Heart right ventricle (tissue), 16 donors: ENCODE measurements at regions not wholly inside any gene's neighbourhood (a gene's known extent, or its start where the extent isn't known, plus 50 kb on each side); places are given as distances from the start of the nearest gene placed in this dataset.

Experiments used
- ATAC-seq, 8 donors: fragments of 200-7000 bp; cut with Tn5 transposase; one replicate each; pipeline ENCODE4 v1.9.1; 2020; ENCODE audit warnings: mild to moderate bottlenecking in 8 of 8, moderate library complexity in 8 of 8, moderate number of reproducible peaks in 1 of 8
- DNase-seq, 2 donors: peaks; one replicate each; pipeline ENCODE4 v3.0.0-alpha.2; 2020
- H3K27ac ChIP-seq, 10 donors: fragments of 200-600 bp; sonication (generic) in 2 of 10; one replicate each; pipeline versions ENCODE4 v1.5.0 to v1.8.0; 2020 to 2022; ENCODE audit warnings: mild to moderate bottlenecking in 3 of 10
- H3K27me3 ChIP-seq, 7 donors: fragments of 200-600 bp; one replicate each; pipeline ENCODE4 v1.8.0; 2021 to 2022; ENCODE audit warnings: mild to moderate bottlenecking in 2 of 7
- H3K36me3 ChIP-seq, 9 donors: fragments of 200-600 bp; sonication (generic) in 1 of 9; one replicate each; pipeline versions ENCODE4 v1.5.0 to v1.8.0; 2020 to 2022; ENCODE audit warnings: mild to moderate bottlenecking in 2 of 9
- H3K4me1 ChIP-seq, 9 donors: fragments of 200-600 bp; sonication (generic) in 1 of 9; one replicate each; pipeline versions ENCODE4 v1.5.0 to v1.8.0; 2020 to 2022; ENCODE audit warnings: mild to moderate bottlenecking in 4 of 9
- H3K4me3 ChIP-seq, 10 donors: fragments of 200-600 bp; sonication (generic) in 2 of 10; one replicate each; pipeline versions ENCODE4 v1.5.0 to v1.8.0; 2020 to 2022; ENCODE audit warnings: mild to moderate bottlenecking in 7 of 10, moderate library complexity in 2 of 10
- H3K9me3 ChIP-seq, 11 donors: fragments of 200-600 bp in 10 of 11; sonication (generic) in 2 of 11; one replicate each; pipeline versions ENCODE4 v1.5.0 to v1.8.0; 2013 to 2022; ENCODE audit warnings: mild to moderate bottlenecking in 2 of 11, control low read depth in 1 of 11, moderate library complexity in 1 of 11
- CTCF ChIP-seq, 9 donors: fragments of 200-600 bp; sonication (generic) in 2 of 9; IDR thresholded peaks; one replicate each; pipeline versions ENCODE4 v1.5.0 to v1.8.0; 2021 to 2022; ENCODE audit warnings: antibody characterized with exemption in 9 of 9, mild to moderate bottlenecking in 5 of 9, moderate library complexity in 1 of 9
- WGBS, 2 donors: extraction: QIAGEN DNeasy Blood & Tissue Kit; methylation state at CpG; one replicate each; pipeline ENCODE4 v1.1.7; 2013; ENCODE audit warnings: inconsistent platforms in 1 of 2; 5-methylcytosine and 5-hydroxymethylcytosine counted together
- intact Hi-C, 10 donors: fragments of 100-400 bp; cut with DNase I; formaldehyde crosslinking; loops; one replicate each; pipeline versions ENCODE4 v1.11.1 to v1.14.2; 2022
- donor health status: Arrhythmogenic right ventricular cardiomyopathy.
- donor health status: ischemic (EF 13 %, LVEDD 7.1; RV severe dilation, severe dysfunction).
- donor health status: healthy with polysubstance abuse.
- donor health status: DM: no; HTN: yes; CAD: no.
- donor health status: DM: no; HTN: no; CAD: no.
- donor health status: ischemic (EF 25% LVEDD 6.9; RV normal size, moderate dysfunction).
- donor health status: ischemic (EF 25% LVEDD 5.7; RV mildly dilated, moderate dysfunction).
- donor health status: healthy.
- donor health status: DM: yes; HTN: yes; CAD: no.
- donor health status: Ischemic cardiomyopathy.
- donor health status: ischemic (EF 35%, LVEDD 5.7; RV mildly dilated, moderate dysfunction).
- donor health status: nonischemic (EF 11% LVEDD 7.7; RV severe dilation, severe dysfunction).
- donor health status: DM: yes; HTN: yes; CAD: no.
- donor health status: PGD.
- donor health status: ischemic (EF 29% LVEDD 5.4; RV normal size, mild dysfunction).
- donor health status: nonischemic (EF 23%, LVEDD 6.1; RV moderate dilation, normal function).

- Histone ChIP-seq H3K27ac (no peak overlapping the region), H3K36me3 (no peaks in the 10 kb centered on the region), H3K9me3 (peaks cover 0 to 22% (median 0%) of the 10 kb centered on the region in 11 donors), H3K4me1 (no peaks in the 10 kb centered on the region), H3K4me3 (no peak overlapping the region), H3K27me3 (no peaks in the 10 kb centered on the region)
- intact Hi-C loops = no loop called here
- TF ChIP-seq CTCF (IDR thresholded peaks at IDR 0.05) = no peak
- 92 to 97% methylated on average over 5 of the region's 5 CpGs for WGBS, 2 donors
- ATAC-seq (no peak), DNase-seq (no peak)
Measured at GRCh38 chr10:107978455-107978854, 813.9 kb upstream of the SORCS1 start.

DNA sequence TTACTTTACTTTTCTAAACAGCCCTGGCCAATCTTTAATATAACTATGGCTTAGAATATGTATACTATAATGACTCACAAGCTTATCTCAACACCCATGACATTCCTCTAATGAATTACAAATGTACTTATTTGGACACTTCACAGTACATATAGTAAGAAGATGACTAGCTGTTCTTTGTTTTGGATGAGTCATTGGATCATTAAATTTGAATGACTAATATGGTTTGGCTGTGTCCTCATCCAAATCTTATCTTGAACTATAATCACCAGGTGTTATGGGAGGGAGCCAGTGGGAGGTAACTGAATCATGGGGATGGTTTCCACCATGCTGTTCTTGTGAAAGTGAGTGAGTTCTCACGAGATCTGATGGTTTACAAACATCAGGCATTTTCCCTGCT lies 807.5 kb upstream of the SORCS1 start:
- intact Hi-C loops = no loop called here
- Histone ChIP-seq H3K9me3 (peaks cover 0 to 13% (median 0%) of the 10 kb centered on the region in 11 donors), H3K27me3 (no peaks in the 10 kb centered on the region), H3K27ac (no peak overlapping the region), H3K4me1 (no peaks in the 10 kb centered on the region), H3K4me3 (no peak overlapping the region), H3K36me3 (no peaks in the 10 kb centered on the region)
- no peak for ATAC-seq
- DNase-seq = no peak
- WGBS, 2 donors = 35 to 42% methylated on average over 1 of the region's 1 CpG
- TF ChIP-seq CTCF (IDR thresholded peaks at IDR 0.05) = no peak

GRCh38 chr10:107971411-107971810 lies 806.9 kb upstream of the SORCS1 start:
- intact Hi-C loops = no loop called here
- no peak for ATAC-seq
- no peak for DNase-seq

GRCh38 chr10:107970512-107970911 lies 806.0 kb upstream of the SORCS1 start:
- no peak for TF ChIP-seq CTCF (IDR thresholded peaks at IDR 0.05)
- Histone ChIP-seq H3K36me3 (no peaks in the 10 kb centered on the region), H3K4me3 (no peak overlapping the region), H3K27me3 (no peaks in the 10 kb centered on the region), H3K4me1 (no peaks in the 10 kb centered on the region), H3K27ac (no peak overlapping the region), H3K9me3 (peaks cover 0 to 13% (median 0%) of the 10 kb centered on the region in 11 donors)
- intact Hi-C loops = no loop called here
- WGBS, 2 donors = 62 to 83% methylated on average over 3 of the region's 3 CpGs
- DNase-seq (no peak), ATAC-seq (no peak)

More at GRCh38 chr10:107971411-107971810, 806.9 kb upstream of the SORCS1 start:
- Histone ChIP-seq H3K27ac (no peak overlapping the region), H3K4me1 (no peaks in the 10 kb centered on the region), H3K36me3 (no peaks in the 10 kb centered on the region), H3K4me3 (no peak overlapping the region), H3K9me3 (peaks cover 0 to 13% (median 0%) of the 10 kb centered on the region in 11 donors), H3K27me3 (no peaks in the 10 kb centered on the region)
- no peak for TF ChIP-seq CTCF (IDR thresholded peaks at IDR 0.05)
- 91 to 98% methylated on average over 1 of the region's 1 CpG for WGBS, 2 donors
